MG63 (cell line): ENCODE measurements at regions not wholly inside any gene's neighbourhood (a gene's known extent, or its start where the extent isn't known, plus 50 kb on each side); places are given as distances from the start of the nearest gene placed in this dataset.

Experiments used
- DNase-seq: peaks from one replicate; pipeline ENCODE4 v3.0.0-alpha.2; 2020
- H3K27me3 ChIP-seq: fragments of 250-450 bp; sonication (Bioruptor Pico); 2 replicates; pipeline ENCODE4 v1.5.1; 2020; ENCODE audit warnings: mild to moderate bottlenecking, moderate library complexity
- H3K36me3 ChIP-seq: fragments of 250-450 bp; sonication (Bioruptor Pico); 2 replicates; pipeline ENCODE4 v1.5.1; 2020; ENCODE audit warnings: mild to moderate bottlenecking, moderate library complexity
- H3K4me3 ChIP-seq: fragments of 250-450 bp; sonication (Bioruptor Pico); 2 replicates; pipeline ENCODE4 v1.5.1; 2020; ENCODE audit warnings: mild to moderate bottlenecking, moderate library complexity
- H3K9me3 ChIP-seq: fragments of 250-450 bp; sonication (Bioruptor Pico); 2 replicates; pipeline ENCODE4 v1.5.1; 2020; ENCODE audit warnings: mild to moderate bottlenecking, moderate library complexity

- no peaks in the 10 kb centered on the region for H3K36me3 ChIP-seq
- 0 out of 2 replicates have a peak, but pooled peaks cover 4% of the 10 kb centered on the region for H3K27me3 ChIP-seq
- no peak for DNase-seq
- no peak overlapping the region for H3K4me3 ChIP-seq
- no peaks in the 10 kb centered on the region for H3K9me3 ChIP-seq
These were observed 52.1 kb upstream of the ETV3 start for GRCh38 chr1:157189986-157190982.

GRCh38 chr1:157189096-157189495, 50.9 kb upstream of the ETV3 start:
- H3K27me3 ChIP-seq = 0 out of 2 replicates have a peak, but pooled peaks cover 4% of the 10 kb centered on the region
- H3K4me3 ChIP-seq = no peak overlapping the region
- no peaks in the 10 kb centered on the region for H3K36me3 ChIP-seq
- DNase-seq = no peak
- no peaks in the 10 kb centered on the region for H3K9me3 ChIP-seq
